CD4-positive, alpha-beta T cell treated with Interleukin-15 for 1 hour (primary cell): ENCODE measurements at regions not wholly inside any gene's neighbourhood (a gene's known extent, or its start where the extent isn't known, plus 50 kb on each side); places are given as distances from the start of the nearest gene placed in this dataset.

Experiments
- DNase-seq: peaks from one replicate; pipeline ENCODE4 v3.0.0-alpha.2; 2020

DNA sequence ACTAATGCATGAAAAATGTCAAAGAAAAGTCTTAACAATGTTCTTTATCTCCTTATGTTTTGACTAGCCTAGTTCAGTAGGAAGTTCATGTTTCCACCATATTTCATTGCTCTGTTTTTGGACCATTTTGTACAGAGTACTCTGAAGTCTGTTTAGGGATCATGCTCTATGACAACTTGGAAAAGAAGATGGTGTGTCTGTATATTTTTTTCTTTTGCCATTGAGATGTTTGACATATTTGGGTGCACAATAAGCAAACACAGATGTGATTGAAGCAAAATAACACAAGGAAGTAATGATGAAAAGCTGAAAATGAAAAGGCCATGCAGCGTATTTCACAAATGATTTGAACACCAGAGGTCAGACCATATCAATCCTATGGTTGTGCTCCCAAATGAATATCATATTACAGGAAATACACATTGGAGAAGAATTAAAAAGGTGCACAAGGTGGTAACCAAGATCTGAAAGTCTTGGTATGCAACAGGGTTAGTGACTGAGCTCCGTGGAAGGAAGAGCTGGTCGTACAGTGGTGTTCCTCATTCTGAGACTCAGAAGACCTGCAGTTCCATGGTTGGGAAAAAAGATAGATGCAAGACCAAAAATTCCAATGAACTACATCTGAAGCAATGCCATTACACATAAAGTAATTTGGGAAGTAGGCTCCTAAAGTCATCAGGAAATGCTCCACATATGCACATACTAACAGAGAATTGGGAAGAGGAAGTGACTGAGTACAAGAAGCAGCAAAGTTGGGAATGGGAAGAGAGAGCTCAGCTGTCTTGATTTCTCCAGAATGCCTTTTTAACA, 463.5 kb downstream of the LMO4 start:
- no peak for DNase-seq

DNA sequence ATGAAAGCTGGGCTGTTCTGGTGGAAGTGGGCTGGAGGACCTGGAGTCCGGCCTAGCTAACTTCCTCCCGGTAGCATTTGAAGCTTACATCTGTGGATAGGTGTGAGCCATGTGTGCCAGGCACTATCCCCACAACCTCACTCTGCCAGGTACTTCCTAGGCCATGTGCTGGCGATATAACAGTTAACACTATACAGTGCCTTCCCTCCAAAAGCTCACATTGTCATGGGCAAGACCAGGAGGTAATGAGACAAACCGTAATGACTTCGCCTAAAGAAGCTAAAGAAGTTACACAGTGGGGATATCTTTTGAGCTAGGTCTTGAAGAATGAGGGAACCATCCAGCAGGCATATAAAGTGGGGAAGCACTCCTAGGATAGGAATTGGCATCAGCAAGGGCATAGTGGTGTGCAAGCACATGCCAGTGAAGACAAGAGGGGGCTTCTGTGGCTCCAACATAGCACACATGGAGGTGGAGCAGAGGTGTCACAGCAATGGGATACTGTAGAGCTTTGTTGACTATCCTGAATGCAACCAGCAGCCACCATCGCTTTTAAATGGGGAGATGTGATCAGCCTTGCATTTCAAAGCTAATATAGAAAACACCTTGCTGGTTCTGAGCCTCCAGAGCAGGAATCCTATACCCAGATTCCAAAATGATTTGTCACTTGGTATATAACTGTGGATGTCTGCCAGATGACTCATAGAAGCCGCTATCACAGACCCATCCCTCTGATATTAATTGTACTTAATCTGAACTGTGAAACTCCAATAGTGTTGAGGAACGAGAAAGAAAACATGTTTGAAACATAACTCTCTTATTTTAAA, 466.3 kb downstream of the LMO4 start:
- no peak for DNase-seq

DNA sequence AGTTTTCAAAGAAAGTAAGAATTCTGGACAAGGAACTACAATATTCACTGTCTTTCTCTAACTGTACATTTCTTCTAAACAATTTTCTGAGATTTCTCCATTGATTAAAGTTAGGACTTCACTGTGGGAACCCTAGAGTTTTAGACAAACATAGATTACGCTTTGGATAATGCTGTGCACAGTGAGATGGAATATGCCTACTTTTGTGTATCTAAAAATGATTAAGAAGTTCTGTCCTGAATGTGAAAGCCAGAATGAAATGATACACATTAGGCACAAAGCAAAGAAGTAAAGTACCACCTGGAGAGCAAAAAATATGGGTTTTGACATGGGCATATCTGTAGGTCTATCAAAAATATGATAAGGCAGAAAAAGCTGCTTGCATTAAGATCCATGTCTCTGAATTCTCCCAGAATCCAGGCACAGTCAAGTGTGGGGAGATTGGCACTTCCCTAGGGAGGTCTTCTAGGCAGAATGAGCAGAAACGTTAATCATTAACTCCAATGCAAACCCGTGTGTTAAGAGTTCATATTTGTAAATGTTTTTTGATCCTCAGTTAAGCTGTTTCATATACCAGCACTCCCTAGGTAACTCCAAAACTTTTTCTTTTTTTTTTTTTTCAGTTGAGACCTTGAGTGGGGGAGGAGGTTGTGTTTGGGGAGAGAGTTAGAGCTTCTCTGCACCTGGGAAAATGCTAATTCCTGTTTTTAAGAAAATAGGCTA, 467.1 kb downstream of the LMO4 start:
- DNase-seq, result no peak

DNA sequence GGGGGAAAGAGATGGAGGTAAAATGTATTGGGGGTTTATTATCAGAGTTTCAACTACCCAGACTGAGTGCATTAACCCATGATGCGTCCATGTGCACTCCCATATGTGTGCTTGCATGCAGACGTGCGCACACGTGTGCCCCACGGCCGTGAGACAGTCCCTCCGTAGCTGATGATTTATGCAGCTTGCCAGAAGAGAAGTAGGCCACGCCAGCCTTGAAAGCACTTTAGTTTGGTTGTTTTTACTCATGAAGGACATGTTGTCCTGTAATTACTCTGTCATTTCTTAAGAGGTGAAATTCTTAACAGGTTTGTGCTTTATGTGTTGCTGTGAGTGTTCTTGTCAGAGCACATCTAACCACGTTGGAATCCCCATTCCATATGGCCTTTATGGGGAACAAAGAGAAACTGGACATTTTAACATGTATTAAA, 467.8 kb downstream of the LMO4 start:
- no peak for DNase-seq

DNA sequence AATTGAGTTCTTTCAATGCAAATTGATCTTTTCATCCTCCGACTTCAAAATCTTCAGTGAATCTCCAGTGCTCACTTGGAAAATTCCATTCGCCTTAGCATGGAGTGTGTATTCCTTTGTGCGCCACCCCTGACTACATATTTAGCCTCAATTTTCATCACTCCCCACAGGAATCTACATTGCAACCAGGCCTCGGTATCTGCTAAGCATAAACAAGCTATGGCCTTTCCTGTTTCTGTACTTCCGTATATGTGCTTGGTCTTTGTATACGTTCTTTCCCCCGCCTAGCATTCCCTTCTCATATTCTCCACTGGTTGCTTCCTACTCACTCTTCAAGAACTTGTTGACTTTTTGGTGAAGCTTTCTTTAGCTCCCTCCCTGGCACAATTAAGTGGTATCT, 470.8 kb downstream of the LMO4 start:
- DNase-seq, result no peak

DNA sequence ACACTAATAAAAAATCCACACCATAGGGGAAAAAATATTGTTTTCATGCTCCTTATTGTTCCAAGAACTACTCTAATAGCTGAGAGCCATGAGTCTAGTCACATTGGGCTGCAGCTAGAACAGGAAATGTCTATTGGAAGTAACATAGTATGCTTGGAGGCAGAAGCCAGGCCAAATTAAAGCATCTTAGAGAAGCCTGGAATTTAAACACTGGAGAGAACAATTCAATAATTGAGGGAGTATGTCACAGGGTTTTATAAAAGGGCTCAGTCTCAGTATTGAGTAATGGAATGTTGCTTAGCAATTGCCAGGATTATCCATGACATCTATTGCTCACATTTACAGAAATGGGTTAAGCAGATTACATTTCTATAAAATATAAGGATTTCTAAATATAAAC, 471.3 kb downstream of the LMO4 start:
- no peak for DNase-seq

DNA sequence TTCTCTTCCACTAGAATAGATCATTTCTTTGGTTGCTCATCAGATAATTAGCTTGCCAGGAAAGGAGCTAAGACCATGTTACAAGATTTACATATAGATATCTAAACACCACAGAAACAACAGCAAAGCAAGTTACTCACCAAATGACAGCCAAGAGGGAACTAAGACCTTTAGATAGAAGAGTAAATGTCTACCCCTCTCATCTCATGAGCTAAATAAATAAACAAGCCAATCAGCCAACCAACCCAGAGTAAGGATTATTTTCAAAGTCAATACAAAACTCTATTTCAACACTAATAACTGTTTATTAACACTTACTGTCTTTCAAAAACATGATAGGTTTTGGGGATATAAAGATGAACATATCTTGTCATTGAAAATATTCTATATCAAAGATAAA, 474.7 kb downstream of the LMO4 start:
- DNase-seq, result no peak

DNA sequence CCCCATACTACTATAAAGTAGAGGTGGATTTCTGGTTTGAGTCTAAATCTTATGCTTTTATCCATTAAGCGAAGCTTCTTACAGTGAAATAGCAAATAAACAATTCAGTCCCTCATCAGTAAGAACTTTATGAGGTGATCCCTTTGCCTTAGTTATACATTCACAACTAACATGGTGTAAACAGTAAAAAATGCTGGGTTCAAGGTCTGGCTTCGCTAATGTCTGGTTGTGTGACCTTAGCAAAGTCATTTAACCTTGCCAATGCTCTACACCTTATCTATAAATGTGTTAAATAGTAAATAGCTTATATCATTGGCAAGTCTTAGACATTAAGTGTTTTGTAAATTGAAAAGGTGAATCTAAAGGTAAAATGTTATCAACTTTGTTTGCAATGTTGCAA, 475.4 kb downstream of the LMO4 start:
- DNase-seq, result no peak

DNA sequence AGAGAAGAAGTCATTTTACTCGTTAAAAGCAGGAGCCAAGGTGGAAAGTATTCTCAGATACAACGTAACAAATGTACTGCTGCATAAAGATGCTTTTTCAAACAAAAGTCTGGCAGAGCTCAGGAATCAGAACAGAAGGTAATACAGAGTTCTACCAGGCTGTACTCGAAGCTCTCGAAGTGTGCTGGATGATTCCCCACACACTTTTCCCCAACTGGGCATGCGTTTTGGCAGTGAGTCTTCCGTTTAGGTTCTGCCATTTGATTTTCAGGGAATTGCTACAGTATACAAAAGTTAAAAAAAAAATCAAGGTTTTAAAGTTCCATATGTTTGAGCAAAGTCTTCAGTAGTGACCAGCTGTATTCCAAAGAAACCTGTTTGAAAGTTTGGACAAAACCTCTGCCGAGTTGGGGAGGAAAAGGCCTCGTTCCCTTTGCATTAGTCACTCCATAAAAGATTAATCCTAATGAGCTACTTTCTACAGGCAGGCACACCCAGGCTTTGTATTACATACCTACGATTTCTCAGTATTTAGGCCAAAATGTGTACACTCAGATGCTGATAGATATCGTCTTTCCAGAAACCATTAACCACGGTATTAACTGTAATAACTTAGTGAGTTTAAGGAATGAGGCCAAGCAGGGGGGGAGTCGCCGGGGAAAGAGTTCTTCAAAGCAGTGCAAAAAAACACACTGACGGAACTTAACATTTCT, 477.1 kb downstream of the LMO4 start:
- no peak for DNase-seq

DNA sequence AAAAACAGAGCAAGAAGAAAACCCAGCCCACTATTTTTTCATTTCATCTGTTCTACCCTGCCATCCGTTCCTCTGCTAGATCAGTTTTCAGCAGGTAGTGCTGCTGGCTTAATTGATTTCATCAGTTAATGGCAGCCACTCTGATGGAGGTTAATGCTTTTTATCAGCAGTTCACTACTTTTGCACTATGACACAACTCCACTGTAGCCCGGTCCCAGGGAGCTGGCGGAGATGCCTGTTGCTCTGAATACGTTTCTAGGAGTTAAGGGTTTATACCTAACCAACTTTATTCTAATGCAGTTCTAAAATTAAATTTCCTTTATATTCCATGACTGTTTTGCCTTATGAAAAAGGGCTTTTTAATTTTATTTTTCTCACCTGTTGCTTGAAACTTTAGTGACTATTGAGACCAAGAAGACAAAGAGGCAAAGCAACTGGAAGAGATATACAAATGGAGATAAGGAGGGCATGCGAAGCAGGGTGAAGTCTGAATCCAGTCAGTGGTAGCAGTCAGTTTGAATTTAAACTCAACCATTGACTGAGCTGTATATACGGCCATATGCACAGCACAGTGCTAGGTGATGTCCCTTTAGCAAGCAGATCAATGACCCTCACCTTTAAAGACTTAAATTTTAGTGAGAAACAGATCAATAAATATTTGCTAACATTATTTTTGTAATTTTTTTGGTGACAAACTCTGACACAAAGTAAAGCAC, 477.9 kb downstream of the LMO4 start:
- no peak for DNase-seq

DNA sequence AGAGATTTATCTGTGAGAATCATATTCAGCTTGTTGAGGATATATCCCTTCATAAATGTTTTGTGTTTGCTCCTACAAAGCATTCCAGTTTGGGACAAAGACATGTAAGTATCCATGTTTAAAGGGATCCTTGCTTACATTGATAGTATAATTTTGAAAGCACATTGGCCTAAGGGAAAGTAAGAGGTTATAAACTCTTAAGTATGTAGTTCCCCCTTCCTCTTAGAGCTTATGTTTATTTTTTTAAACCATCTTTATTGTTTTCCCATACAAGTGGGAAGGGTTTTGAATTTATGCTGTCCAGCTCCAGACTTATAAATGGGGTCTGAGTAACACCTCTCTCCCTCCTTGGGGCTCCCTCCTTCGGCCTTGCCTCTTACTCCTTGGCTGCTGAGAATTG, 481.5 kb downstream of the LMO4 start:
- DNase-seq, result no peak

DNA sequence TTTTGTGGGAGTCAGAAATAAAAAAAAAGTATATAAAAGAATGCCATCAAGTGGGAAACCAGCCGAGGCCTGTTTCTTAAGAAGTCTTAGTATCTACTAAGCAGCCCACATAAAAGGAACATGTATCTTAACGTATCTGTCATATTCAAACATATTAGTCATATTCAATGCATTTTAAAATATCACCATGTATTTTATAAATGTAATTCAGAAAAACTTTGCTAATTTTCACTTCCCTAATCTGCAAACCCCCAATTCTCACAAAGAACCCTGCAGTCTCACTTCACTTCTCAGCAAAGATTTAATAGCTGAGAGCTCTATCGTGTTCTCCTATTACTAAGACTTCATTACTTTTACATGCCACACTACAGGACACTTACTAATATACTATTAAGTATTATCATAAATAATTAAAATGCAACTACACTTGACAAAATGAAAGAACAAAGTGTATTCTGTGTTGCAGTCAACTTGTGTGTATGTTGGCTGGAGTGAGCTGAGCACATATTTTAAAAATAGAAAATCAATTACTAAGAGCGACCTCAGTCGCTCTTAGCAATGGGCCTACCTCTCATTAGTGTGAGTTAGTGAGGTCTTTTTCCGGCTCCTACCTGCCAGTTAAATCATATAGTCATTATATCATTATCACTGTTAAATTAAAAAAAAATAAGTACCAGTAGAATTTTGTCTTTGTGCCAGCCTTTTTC, 484.3 kb downstream of the LMO4 start:
- DNase-seq, result no peak

DNA sequence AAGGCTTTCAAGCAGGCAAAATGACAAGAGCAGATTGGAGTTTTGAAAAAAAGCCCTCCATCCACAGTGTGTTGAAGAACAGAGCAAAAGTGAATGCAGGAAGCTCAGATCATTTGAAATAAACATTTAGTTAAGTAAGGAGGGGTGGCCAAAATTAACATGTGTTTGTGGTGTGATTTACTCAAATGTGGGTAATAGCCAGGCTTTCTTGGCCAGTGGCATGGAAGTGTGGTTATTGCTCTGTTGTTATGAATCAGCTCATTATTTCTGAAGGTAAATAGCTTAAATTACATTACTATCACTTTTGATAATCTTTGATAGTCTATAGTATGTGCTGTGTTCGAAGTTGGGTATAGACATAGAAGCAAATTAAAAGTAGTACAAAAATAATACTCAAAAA, 485.9 kb downstream of the LMO4 start:
- DNase-seq, result no peak

DNA sequence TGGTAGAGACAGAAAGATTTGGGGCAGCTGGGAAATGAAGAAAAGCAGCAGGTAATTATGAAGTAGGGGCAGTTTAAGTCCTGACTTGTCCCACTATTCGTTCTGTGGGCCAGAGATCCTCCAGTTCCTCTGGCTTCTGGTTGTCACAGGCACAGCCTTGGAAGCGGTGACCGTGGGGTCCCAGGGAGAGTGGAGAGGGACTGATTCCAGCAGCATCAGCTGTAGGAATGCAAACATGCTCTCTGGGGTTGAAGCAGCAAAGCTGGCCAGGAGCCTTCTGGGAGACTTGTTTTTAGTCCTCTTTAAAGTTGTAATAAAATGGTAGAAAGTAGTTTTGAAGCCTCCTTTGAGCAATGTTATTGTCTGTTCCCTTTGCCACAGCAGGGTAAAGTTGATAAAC, 488.0 kb downstream of the LMO4 start:
- no peak for DNase-seq

DNA sequence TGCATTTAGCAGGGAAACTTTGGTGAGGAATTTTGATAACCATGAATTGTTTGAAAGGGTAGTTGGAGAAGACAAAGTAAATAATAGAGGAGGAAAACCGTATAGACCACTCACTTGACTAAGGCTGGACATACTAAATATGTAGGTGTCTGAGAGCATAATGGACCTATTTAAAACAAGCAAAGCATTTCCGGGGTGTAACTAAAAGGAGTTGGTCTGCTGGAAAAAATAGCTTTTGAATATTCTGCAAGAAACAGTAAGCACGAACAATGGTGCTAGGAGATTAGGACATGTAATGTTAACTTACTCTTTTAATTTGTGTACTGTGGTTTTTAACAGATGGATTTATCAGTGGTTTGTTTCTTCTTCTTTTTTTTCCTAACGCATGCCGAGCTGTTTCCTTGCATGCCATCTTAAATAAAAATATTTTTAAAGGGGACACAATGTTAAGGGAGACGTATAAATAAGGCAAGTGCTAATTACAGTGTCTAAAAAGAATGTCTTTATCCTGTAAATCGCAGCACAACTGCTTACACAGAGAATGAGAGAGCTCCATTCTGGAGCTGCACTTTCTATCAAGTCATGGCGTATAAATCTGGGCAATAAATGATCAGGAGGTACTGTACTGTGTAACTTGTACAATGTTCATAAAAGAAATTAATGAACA, 492.1 kb downstream of the LMO4 start:
- no peak for DNase-seq

DNA sequence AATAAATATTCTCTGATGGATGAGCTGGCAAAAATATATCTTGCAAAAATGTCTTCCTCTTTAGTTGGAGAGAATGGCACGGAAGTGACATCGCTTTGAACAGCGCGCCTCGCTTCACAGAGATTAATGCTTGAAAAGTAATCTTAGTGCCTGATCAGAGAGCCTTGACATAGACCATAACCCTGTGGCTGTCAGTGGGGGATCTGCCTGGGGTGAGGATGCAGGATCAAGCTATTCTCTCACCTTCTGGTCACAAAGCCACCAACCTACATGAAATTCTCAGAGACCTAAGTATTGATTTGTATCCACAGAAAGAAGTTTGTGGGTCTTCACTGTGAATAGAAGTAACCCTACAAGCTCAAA, 492.6 kb downstream of the LMO4 start:
- DNase-seq, result no peak

DNA sequence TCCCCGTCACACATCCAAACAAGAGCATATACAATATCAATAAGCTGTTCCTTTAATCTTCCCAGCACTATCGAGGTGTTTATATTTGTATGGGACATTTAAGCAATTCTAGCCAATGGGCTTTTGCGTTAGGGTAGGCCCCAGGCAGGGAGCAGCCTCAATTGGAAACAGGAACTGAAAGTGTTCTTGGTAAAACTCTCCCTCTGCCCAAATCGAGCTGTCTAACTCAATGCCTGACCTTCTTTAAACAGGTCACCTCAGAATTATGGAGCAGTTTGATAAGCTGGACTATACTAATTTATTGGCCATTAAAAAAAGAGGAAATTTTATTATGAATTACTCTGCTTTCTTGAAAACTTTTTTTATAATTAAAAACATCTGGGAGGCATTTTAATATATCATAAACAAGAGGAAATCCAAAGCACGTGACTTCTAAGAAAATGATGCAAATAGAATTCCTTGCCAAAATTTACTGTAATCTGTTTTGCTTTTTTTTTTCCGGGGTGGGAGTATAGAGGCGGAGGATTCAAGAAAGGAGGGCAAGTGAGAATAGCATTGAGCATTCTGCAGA, 498.1 kb downstream of the LMO4 start:
- peak; percentile 34 for DNase-seq

DNA sequence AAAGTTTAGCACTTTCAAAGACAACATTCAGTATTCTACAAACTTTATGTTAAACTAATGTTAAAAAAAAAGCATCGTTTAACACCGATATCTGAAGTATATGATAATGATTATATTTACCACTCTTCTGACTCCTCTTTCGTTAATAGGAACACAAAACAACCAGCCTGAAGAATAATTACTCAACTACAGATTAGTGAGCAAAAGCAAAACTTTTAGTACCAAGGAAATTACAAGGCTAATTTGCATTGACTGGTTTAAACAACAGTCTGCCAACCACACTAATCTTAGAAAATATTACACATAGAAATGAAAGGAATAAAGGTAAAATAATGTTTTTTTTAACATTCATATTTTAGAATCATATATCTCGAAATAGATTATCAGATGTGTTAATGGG, 500.7 kb downstream of the LMO4 start:
- DNase-seq, result no peak

DNA sequence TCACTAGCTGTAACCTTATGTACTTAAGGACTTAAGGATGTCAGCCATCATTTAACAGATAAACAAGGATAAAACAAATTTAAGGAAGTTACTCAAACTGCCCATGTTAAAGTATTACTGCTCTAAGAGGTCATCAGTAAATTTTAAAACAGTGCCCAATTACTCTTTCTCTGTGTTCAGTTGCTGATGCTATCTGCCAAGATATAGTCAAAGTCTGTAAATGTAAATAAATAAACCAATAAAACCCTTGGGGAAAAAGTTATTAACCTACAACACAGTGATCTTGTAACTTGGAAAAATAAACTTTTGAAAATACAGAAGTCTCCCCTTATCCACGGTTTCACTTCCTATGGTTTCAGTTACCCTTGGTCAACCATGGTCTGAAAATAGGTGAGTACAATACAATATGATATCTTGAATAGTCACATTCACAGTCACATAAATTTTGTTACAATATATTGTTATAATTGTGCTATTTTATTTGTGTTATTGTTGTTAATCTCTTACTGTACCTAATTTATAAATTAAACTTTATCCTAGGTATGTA, 501.8 kb downstream of the LMO4 start:
- DNase-seq, result no peak

DNA sequence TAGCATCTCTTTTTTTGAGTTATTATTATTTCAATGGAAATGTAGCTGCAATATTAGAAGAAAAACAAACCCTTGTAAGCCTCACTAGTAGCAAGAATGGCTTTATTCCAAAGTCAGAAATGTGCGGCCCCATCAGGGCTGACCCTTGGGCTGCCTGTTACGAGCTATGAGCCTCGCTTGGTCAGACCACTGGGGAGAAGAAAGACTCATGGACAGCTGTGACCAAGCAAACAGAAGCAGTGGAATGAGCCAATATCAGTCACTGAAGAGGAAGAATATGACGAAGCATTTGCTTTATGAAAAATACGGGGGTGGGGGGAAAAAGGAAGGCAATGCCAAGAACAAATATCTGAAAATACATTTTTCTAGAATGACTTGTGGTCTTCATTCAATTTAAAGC, 504.5 kb downstream of the LMO4 start:
- no peak for DNase-seq

DNA sequence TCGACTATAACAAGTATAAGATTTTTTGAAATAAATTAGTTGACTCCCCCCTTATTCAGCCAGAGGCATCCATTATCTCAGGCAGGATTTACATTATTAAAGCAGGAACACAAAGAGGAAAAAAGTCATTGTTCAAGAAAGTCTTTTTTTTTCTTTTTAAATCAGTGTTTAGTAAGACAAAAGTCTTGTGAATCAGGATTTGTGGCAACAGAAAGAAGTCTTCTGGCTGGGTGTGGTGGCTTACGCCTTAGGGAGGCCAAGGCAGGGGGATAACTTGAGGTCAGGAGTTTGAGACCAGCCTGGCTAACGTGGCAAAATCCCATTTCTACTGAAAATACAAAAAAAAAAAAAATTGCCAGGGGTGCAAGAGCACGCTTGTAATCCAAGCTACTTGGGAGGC, 505.5 kb downstream of the LMO4 start:
- no peak for DNase-seq
